ENCODE measurements at regions not wholly inside any gene's neighbourhood (a gene's known extent, or its start where the extent isn't known, plus 50 kb on each side); places are given as distances from the start of the nearest gene placed in this dataset.

DNA sequence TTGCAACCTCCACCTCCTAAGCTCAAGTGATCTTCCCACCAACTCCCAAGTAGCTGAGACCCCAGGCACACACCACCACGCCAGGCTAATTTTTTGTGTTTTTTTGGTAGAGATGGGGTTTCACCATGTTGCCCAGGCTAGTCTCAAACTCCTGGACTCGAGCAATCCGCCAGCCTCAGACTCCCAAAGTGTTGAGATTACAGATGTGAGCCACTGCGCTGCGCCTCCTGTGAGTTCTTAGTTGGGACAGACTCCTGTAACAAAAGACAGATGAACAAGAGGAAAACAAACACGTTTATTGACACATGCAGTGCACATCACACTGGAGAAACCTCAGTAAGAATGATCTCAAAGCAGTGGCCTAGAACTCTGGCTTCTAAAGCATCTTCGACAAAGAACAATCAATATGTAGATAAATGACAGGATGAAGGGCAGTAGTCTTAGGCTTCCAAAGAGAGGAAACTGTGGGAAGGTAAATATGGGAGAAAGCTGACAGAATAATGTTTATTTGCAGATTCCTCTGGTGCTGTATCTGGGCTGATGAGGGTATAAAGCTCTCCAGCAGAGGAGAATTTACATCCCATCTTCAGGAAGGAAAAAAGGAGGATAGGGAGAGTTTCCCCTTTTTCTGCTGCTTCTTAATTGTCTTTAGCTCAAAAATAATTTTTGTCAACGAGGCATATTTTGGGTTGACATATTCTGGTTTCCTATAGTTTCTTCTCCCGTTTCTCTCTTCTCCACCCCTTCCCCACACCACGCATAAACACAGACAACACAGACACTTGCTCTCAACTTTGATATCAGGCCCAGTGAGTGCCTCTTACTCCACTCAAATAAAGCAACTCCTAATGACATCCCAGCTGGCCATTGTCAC, 84.7 kb upstream of the TNFAIP3 start:
- Histone ChIP-seq H3K36me3 (ENCODE audit: control insufficient read depth, insufficient read depth, low read length) (no peaks in the 10 kb centered on the region), H3K9ac (ENCODE audit: low read depth, low read length) (no peak overlapping the region), H3K4me1 (ENCODE audit: control insufficient read depth, insufficient read depth, low read length) (no peaks in the 10 kb centered on the region)

DNA sequence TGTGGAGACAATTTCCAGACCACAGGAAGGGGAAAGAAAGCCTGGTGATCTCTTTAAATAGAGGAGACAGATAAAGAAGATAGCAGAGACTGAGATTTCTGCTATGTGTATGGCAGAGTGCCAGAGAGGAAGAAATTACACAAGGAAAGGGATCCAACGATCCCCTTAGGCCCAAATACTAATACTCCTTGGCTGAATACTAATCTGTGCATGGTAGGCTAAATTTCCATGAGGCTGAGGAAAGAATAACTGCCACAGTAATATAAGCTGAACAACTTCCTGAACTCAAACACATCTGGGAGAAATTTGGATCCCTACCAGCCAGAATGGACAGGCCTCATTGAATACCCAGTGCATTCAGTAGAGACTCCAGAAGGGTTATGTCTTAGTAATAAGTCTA, 83.3 kb upstream of the TNFAIP3 start:
- H3K9ac ChIP-seq (ENCODE audit: low read depth, low read length), result no peak overlapping the region
- H3K27me3 ChIP-seq (ENCODE audit: control insufficient read depth, insufficient read depth, low read length), result no peaks in the 10 kb centered on the region
- no peaks in the 10 kb centered on the region for H3K9me3 ChIP-seq (ENCODE audit: control insufficient read depth, insufficient read depth, low read length)
- H3K4me1 ChIP-seq (ENCODE audit: control insufficient read depth, insufficient read depth, low read length), result no peaks in the 10 kb centered on the region
- H3K4me3 ChIP-seq (ENCODE audit: low read depth, low read length), result no peak overlapping the region
- no peaks in the 10 kb centered on the region for H3K36me3 ChIP-seq (ENCODE audit: control insufficient read depth, insufficient read depth, low read length)

More for the DNA sequence above, 84.7 kb upstream of the TNFAIP3 start:
- no peaks in the 10 kb centered on the region for H3K27me3 ChIP-seq (ENCODE audit: control insufficient read depth, insufficient read depth, low read length)
- H3K4me3 ChIP-seq (ENCODE audit: low read depth, low read length), result no peak overlapping the region
- H3K9me3 ChIP-seq (ENCODE audit: control insufficient read depth, insufficient read depth, low read length), result no peaks in the 10 kb centered on the region

DNA sequence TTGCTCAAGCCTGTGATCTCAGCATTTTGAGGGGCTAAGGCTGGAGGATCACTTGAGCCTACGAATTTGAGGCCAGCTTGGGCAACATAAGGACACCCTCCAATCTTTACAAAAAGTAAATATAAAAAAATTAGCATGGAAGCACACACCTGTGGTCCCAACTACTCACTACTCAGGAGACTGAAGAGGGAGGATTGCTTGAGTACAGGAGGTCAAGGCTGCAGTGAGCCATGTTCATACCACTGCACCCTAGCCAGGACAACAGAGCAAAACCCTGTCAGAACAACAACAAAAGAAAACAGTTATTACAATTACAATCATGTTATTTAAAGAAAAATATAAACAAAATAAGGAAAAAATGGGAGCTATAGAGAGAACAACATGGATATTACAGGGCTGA, 82.5 kb upstream of the TNFAIP3 start:
- no peak overlapping the region for H3K9ac ChIP-seq (ENCODE audit: low read depth, low read length)
- no peaks in the 10 kb centered on the region for H3K27me3 ChIP-seq (ENCODE audit: control insufficient read depth, insufficient read depth, low read length)
- H3K4me3 ChIP-seq (ENCODE audit: low read depth, low read length), result no peak overlapping the region
- no peaks in the 10 kb centered on the region for H3K9me3 ChIP-seq (ENCODE audit: control insufficient read depth, insufficient read depth, low read length)
- H3K4me1 ChIP-seq (ENCODE audit: control insufficient read depth, insufficient read depth, low read length), result no peaks in the 10 kb centered on the region
- no peaks in the 10 kb centered on the region for H3K36me3 ChIP-seq (ENCODE audit: control insufficient read depth, insufficient read depth, low read length)

DNA sequence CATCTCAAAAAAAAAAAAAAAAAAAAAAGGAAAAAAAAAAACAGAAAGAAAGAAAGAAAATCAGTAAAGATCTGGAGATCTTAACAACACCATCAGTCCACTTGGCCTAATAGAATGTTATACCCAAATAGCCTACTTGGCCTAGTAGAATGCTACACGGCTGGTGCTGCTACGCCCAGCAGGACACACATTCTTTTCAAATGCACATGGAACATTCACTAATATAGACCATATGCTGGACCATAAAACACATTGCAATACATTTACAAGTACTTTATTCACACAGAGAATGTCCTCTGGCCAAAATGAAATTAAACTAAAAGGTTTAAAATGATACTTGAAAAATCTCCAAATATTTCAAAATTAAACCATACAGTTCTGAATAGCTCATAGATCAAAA, 80.0 kb upstream of the TNFAIP3 start:
- no peaks in the 10 kb centered on the region for H3K4me1 ChIP-seq (ENCODE audit: control insufficient read depth, insufficient read depth, low read length)
- no peaks in the 10 kb centered on the region for H3K27me3 ChIP-seq (ENCODE audit: control insufficient read depth, insufficient read depth, low read length)
- no peaks in the 10 kb centered on the region for H3K9me3 ChIP-seq (ENCODE audit: control insufficient read depth, insufficient read depth, low read length)
- no peak overlapping the region for H3K9ac ChIP-seq (ENCODE audit: low read depth, low read length)
- no peaks in the 10 kb centered on the region for H3K36me3 ChIP-seq (ENCODE audit: control insufficient read depth, insufficient read depth, low read length)
- H3K4me3 ChIP-seq (ENCODE audit: low read depth, low read length), result no peak overlapping the region

DNA sequence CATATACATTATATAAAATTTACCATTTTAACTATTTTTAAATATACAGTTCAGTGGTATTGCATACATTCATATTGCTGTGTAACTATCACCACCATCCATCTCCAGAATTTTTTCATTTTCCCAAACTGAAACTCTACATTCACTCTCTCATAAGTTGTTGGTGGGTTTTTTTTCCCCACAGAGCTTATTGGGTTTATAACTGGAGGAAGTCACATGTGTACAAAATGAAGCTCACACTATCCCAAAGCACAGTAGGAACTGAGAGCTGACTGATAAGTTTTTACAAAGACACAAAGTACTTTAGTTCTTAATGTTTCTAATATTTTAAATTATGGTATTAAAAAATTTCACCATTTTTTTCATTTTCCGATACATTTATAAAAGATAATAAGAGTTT, 78.8 kb upstream of the TNFAIP3 start:
- H3K9me3 ChIP-seq (ENCODE audit: control insufficient read depth, insufficient read depth, low read length), result no peaks in the 10 kb centered on the region
- no peaks in the 10 kb centered on the region for H3K27me3 ChIP-seq (ENCODE audit: control insufficient read depth, insufficient read depth, low read length)
- no peaks in the 10 kb centered on the region for H3K36me3 ChIP-seq (ENCODE audit: control insufficient read depth, insufficient read depth, low read length)
- H3K9ac ChIP-seq (ENCODE audit: low read depth, low read length), result no peak overlapping the region
- H3K4me3 ChIP-seq (ENCODE audit: low read depth, low read length), result no peak overlapping the region
- H3K4me1 ChIP-seq (ENCODE audit: control insufficient read depth, insufficient read depth, low read length), result no peaks in the 10 kb centered on the region

DNA sequence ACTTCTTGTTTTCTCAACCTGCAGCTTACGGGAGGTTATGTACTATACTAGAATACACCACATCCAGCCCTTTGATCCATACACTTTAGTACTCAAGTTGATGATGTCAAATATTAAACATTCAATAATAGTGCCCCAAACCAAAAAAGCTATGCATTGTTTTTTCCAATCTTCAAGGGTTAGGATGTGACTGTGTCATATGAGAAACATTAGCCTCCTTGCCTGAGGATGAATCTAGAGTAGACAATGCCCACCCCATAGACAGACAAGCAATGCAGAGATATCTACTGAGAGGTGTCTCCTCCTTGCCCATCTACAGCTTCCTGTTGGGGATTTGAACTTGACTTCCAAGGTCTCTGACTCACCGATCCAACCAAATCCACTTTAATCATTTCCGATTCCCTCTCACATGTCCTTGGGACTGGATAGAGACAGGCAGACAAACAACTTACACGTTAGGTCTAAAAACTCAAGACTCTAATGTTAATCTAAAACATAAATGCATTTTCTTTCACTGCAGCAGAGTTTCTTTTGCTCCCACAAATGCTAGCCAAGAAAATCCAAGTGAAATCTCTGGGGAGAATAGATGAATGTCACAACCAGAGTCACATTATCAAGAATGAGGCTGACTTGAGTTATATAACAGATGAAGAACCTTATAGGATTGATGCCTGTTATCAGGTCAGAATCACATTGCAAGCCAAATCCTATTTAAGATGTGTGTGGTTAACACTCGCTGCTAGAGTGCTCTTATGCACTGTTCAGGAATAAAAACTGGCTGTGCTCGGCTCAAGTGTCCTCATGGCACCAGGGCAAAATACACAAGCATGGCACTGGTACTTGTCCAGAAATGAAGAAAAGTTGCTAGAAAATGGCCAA, 75.5 kb upstream of the TNFAIP3 start:
- H3K36me3 ChIP-seq (ENCODE audit: control insufficient read depth, insufficient read depth, low read length), result no peaks in the 10 kb centered on the region
- peaks cover 2% of the 10 kb centered on the region for H3K4me1 ChIP-seq (ENCODE audit: control insufficient read depth, insufficient read depth, low read length)
- no peaks in the 10 kb centered on the region for H3K27me3 ChIP-seq (ENCODE audit: control insufficient read depth, insufficient read depth, low read length)
- H3K9ac ChIP-seq (ENCODE audit: low read depth, low read length), result no peak overlapping the region
- no peak overlapping the region for H3K4me3 ChIP-seq (ENCODE audit: low read depth, low read length)
- H3K9me3 ChIP-seq (ENCODE audit: control insufficient read depth, insufficient read depth, low read length), result no peaks in the 10 kb centered on the region

DNA sequence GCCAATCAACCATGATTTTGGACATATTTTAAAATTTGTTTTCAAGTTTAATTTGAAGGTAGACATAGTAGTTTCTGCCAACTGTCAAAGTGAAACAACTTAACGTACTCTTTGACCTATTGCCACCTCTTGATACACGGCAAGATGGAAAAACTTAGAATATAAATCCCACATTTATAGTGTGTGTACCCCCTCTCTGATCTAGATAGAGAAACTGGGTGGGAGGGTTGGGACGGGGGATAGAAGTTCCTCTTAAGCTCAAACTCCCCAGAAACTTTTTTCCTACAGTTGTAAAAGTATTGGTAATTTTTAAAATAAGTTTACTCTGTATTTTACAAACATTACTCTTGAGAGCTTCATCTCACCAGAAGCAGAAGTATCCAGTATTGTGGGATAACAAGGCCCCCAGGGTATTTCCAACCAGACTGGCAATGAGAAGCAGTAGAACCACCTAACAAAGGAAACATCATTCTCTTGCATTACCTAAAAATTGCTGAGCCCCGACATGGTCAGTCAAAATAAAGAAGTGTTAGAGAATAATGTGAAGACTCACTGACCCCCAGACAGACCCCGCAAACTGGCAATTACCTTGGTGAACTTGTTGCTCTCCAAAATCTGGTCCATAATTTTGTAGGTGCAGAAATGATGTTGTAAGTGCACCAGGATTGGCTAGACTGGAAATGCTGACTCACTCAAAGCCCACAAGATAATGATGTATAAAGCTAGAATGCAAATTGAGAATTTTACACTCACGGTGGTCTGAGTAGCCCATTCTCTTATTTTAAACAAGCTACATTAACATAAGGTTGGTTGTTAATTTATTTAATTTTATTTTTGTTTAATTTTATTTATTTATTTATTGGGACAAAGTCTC, 74.7 kb upstream of the TNFAIP3 start:
- Histone ChIP-seq H3K27me3 (ENCODE audit: control insufficient read depth, insufficient read depth, low read length) (no peaks in the 10 kb centered on the region), H3K9me3 (ENCODE audit: control insufficient read depth, insufficient read depth, low read length) (no peaks in the 10 kb centered on the region), H3K36me3 (ENCODE audit: control insufficient read depth, insufficient read depth, low read length) (no peaks in the 10 kb centered on the region), H3K4me1 (ENCODE audit: control insufficient read depth, insufficient read depth, low read length) (peaks cover 2% of the 10 kb centered on the region), H3K9ac (ENCODE audit: low read depth, low read length) (no peak overlapping the region), H3K4me3 (ENCODE audit: low read depth, low read length) (no peak overlapping the region)

DNA sequence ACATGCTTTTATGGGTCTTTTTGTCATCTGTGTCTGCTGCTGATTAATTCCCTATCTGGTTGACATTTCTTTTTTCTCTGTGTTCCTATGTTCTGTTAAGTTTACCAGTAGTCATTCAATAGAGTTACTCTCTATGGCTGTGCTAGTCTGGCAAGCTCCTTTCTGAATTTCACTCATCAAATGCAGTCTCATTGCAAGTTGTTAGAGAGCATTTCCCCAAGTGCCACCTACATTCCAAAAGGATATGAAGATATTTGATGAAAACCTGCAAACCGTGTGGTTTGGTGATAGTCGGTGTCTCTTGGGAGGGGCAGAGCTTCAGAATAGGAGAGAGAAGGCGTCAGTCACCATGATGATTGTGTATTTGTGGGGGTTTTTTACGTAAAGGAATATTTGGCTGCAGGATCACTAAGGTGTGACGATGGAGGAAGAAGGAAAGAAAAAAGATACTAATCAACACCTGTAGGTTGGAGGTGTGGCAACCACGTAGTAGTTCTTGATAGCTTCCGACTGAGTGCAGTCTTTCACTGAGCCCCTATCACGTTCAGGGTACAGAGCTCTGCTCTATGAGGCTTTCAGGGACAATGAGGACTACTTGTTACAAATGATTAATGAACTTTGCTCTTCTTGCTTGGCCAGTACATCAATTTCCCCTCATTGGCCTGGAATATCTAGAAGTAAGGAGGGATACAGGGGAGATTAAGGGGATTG, 73.1 kb upstream of the TNFAIP3 start:
- no peak overlapping the region for H3K4me3 ChIP-seq (ENCODE audit: low read depth, low read length)
- no peaks in the 10 kb centered on the region for H3K36me3 ChIP-seq (ENCODE audit: control insufficient read depth, insufficient read depth, low read length)
- H3K9ac ChIP-seq (ENCODE audit: low read depth, low read length), result no peak overlapping the region
- peaks cover 2% of the 10 kb centered on the region for H3K4me1 ChIP-seq (ENCODE audit: control insufficient read depth, insufficient read depth, low read length)
- no peaks in the 10 kb centered on the region for H3K9me3 ChIP-seq (ENCODE audit: control insufficient read depth, insufficient read depth, low read length)
- H3K27me3 ChIP-seq (ENCODE audit: control insufficient read depth, insufficient read depth, low read length), result no peaks in the 10 kb centered on the region

DNA sequence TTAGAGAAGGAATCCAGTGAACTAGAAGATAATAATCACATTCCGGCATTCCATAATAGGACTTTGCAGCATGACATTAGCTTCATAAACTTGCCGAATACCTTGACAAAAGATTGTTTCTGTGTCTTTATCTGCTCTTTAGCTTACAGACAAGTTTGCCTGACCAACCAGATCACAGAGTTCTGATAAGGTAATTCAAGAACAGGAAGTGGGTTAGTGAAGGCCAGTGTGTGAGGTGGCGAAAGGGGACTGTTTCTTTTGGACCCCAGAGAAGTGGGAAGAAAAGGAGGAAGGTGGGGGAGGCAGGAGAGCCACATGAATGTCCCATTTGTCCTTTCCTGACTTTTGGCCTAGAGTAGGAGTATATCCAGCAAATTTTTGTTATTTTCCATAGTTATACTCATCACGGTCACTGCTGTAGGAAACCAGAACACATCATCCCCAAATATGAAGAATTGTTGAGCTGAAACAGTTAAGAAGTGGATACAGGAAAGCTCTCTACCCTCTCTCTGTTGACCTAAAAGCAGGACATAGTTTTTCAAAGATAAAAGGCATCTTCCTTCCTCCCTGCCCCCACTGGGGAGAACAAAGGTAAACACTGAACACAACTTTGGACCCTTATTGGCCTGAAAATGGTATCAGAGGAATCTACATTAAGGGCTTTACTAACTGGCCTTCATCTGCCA, 72.4 kb upstream of the TNFAIP3 start:
- no peak overlapping the region for H3K9ac ChIP-seq (ENCODE audit: low read depth, low read length)
- H3K4me3 ChIP-seq (ENCODE audit: low read depth, low read length), result no peak overlapping the region
- H3K4me1 ChIP-seq (ENCODE audit: control insufficient read depth, insufficient read depth, low read length), result peaks cover 2% of the 10 kb centered on the region

DNA sequence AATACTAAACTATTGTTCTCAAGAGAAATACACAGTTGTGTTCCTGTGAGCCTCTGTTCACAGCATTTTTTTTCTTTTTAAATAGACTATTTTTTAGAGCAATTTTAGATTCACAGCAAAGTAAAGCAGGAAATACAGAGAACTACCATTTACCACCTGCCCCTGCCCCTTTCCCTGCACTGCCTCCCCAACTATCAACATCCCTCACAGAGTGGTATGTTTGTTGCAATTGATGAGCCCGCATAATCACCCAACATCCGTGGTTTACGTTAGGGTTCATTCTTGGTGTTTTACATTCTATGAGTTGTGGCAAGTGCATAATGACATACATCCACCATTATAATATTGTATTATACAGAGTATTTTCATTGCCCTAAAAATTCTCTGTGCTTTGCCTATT, 71.6 kb upstream of the TNFAIP3 start:
- Histone ChIP-seq H3K9me3 (ENCODE audit: control insufficient read depth, insufficient read depth, low read length) (no peaks in the 10 kb centered on the region), H3K27me3 (ENCODE audit: control insufficient read depth, insufficient read depth, low read length) (no peaks in the 10 kb centered on the region), H3K9ac (ENCODE audit: low read depth, low read length) (no peak overlapping the region), H3K4me3 (ENCODE audit: low read depth, low read length) (no peak overlapping the region), H3K36me3 (ENCODE audit: control insufficient read depth, insufficient read depth, low read length) (no peaks in the 10 kb centered on the region), H3K4me1 (ENCODE audit: control insufficient read depth, insufficient read depth, low read length) (peaks cover 2% of the 10 kb centered on the region)

More for the DNA sequence above, 72.4 kb upstream of the TNFAIP3 start:
- no peaks in the 10 kb centered on the region for H3K27me3 ChIP-seq (ENCODE audit: control insufficient read depth, insufficient read depth, low read length)
- H3K9me3 ChIP-seq (ENCODE audit: control insufficient read depth, insufficient read depth, low read length), result no peaks in the 10 kb centered on the region
- H3K36me3 ChIP-seq (ENCODE audit: control insufficient read depth, insufficient read depth, low read length), result no peaks in the 10 kb centered on the region

Data from iPS-15b (cell line).